ENCODE measurements at regions not wholly inside any gene's neighbourhood (a gene's known extent, or its start where the extent isn't known, plus 50 kb on each side); places are given as distances from the start of the nearest gene placed in this dataset.

- no peak overlapping the region for H2BK5ac ChIP-seq (ENCODE audit: low read depth, low read length, poor library complexity, severe bottlenecking)
- H3K79me1 ChIP-seq (replicated peaks; ENCODE audit: low read length, poor library complexity, severe bottlenecking), result no peaks in the 10 kb centered on the region
- no peak overlapping the region for H3K4me3 ChIP-seq (ENCODE audit: insufficient read depth in 1 of 2, low read depth in 1 of 2, low read length in 2 of 2)
- H3K27me3 ChIP-seq (ENCODE audit: control insufficient read depth in 1 of 2, insufficient read depth in 1 of 2, low read length in 2 of 2), result no peaks in the 10 kb centered on the region
- H2AK5ac ChIP-seq (ENCODE audit: low read length, severe bottlenecking), result no peak overlapping the region
- H3K4me1 ChIP-seq (ENCODE audit: control insufficient read depth, insufficient read depth, low read depth, low read length), result no peaks in the 10 kb centered on the region
- H3K36me3 ChIP-seq (ENCODE audit: control insufficient read depth in 1 of 2, insufficient read depth in 2 of 2, low read depth in 1 of 2, low read length in 2 of 2), result no peaks in the 10 kb centered on the region
- H3K4ac ChIP-seq (ENCODE audit: low read depth in 1 of 2, low read length in 2 of 2), result no peak overlapping the region
- no peaks in the 10 kb centered on the region for H3K9me3 ChIP-seq (ENCODE audit: control insufficient read depth, low read length)
- no peak overlapping the region for H3K18ac ChIP-seq (ENCODE audit: low read depth in 1 of 2, low read length in 2 of 2)
- no peak overlapping the region for H2BK15ac ChIP-seq (ENCODE audit: low read depth, poor library complexity, severe bottlenecking)
- H4K91ac ChIP-seq (ENCODE audit: low read length), result no peak overlapping the region
- 100% methylated on average over 1 of the region's 2 CpGs for WGBS
- no peak for DNase-seq
- H3K14ac ChIP-seq (ENCODE audit: low read length in 2 of 2), result no peak overlapping the region
- H3K4me2 ChIP-seq (ENCODE audit: low read length, poor library complexity, severe bottlenecking), result no peak overlapping the region
- H4K8ac ChIP-seq (ENCODE audit: low read length), result no peak overlapping the region
- H2BK12ac ChIP-seq (ENCODE audit: low read length in 2 of 2), result no peak overlapping the region
- H3K9ac ChIP-seq (ENCODE audit: low read length), result no peak overlapping the region
- no peak overlapping the region for H2BK120ac ChIP-seq (ENCODE audit: low read depth, low read length)
- no peak overlapping the region for H2AFZ ChIP-seq (ENCODE audit: low read depth, low read length)
- no peak overlapping the region for H3K27ac ChIP-seq (ENCODE audit: low read length, poor library complexity, severe bottlenecking)
- no peak overlapping the region for H3K23ac ChIP-seq (ENCODE audit: low read length in 2 of 2)
Measured at GRCh38 chr9:27755846-27756245, 182.6 kb upstream of the C9orf72 start.

GRCh38 chr9:27756418-27756817 is 183.1 kb upstream of the C9orf72 start:
- H2BK15ac ChIP-seq (ENCODE audit: low read depth, poor library complexity, severe bottlenecking), result no peak overlapping the region
- no peak overlapping the region for H2AFZ ChIP-seq (ENCODE audit: low read depth, low read length)
- WGBS, result 97% methylated on average over 5 of the region's 5 CpGs
- H3K4me2 ChIP-seq (ENCODE audit: low read length, poor library complexity, severe bottlenecking), result no peak overlapping the region
- H3K27me3 ChIP-seq (ENCODE audit: control insufficient read depth in 1 of 2, insufficient read depth in 1 of 2, low read length in 2 of 2), result no peaks in the 10 kb centered on the region
- no peaks in the 10 kb centered on the region for H3K36me3 ChIP-seq (ENCODE audit: control insufficient read depth in 1 of 2, insufficient read depth in 2 of 2, low read depth in 1 of 2, low read length in 2 of 2)
- no peak overlapping the region for H3K18ac ChIP-seq (ENCODE audit: low read depth in 1 of 2, low read length in 2 of 2)
- no peak overlapping the region for H2BK12ac ChIP-seq (ENCODE audit: low read length in 2 of 2)
- peak overlapping the region in 1 of 2 experiments; percentile 50 for H3K14ac ChIP-seq (ENCODE audit: low read length in 2 of 2)
- H3K4me3 ChIP-seq (ENCODE audit: insufficient read depth in 1 of 2, low read depth in 1 of 2, low read length in 2 of 2), result no peak overlapping the region
- no peaks in the 10 kb centered on the region for H3K4me1 ChIP-seq (ENCODE audit: control insufficient read depth, insufficient read depth, low read depth, low read length)
- no peak overlapping the region for H3K4ac ChIP-seq (ENCODE audit: low read depth in 1 of 2, low read length in 2 of 2)
- H2BK5ac ChIP-seq (ENCODE audit: low read depth, low read length, poor library complexity, severe bottlenecking), result no peak overlapping the region
- H4K8ac ChIP-seq (ENCODE audit: low read length), result no peak overlapping the region
- H2BK120ac ChIP-seq (ENCODE audit: low read depth, low read length), result no peak overlapping the region
- H3K27ac ChIP-seq (ENCODE audit: low read length, poor library complexity, severe bottlenecking), result no peak overlapping the region
- H3K79me1 ChIP-seq (replicated peaks; ENCODE audit: low read length, poor library complexity, severe bottlenecking), result no peaks in the 10 kb centered on the region
- H3K9me3 ChIP-seq (ENCODE audit: control insufficient read depth, low read length), result no peaks in the 10 kb centered on the region
- H3K9ac ChIP-seq (ENCODE audit: low read length), result no peak overlapping the region
- H2AK5ac ChIP-seq (ENCODE audit: low read length, severe bottlenecking), result no peak overlapping the region
- H4K91ac ChIP-seq (ENCODE audit: low read length), result no peak overlapping the region
- no peak overlapping the region for H3K23ac ChIP-seq (ENCODE audit: low read length in 2 of 2)
- DNase-seq, result no peak

GRCh38 chr9:27763831-27764230 is 190.6 kb upstream of the C9orf72 start:
- H2BK15ac ChIP-seq (ENCODE audit: low read depth, poor library complexity, severe bottlenecking), result no peak overlapping the region
- H3K23ac ChIP-seq (ENCODE audit: low read length in 2 of 2), result no peak overlapping the region
- H3K9me3 ChIP-seq (ENCODE audit: control insufficient read depth, low read length), result no peaks in the 10 kb centered on the region
- no peak overlapping the region for H3K4me3 ChIP-seq (ENCODE audit: insufficient read depth in 1 of 2, low read depth in 1 of 2, low read length in 2 of 2)
- no peak for DNase-seq
- no peak overlapping the region for H3K27ac ChIP-seq (ENCODE audit: low read length, poor library complexity, severe bottlenecking)
- no peak overlapping the region for H3K18ac ChIP-seq (ENCODE audit: low read depth in 1 of 2, low read length in 2 of 2)
- H2BK5ac ChIP-seq (ENCODE audit: low read depth, low read length, poor library complexity, severe bottlenecking), result no peak overlapping the region
- H4K91ac ChIP-seq (ENCODE audit: low read length), result no peak overlapping the region
- H3K36me3 ChIP-seq (ENCODE audit: control insufficient read depth in 1 of 2, insufficient read depth in 2 of 2, low read depth in 1 of 2, low read length in 2 of 2), result no peaks in the 10 kb centered on the region
- H3K79me1 ChIP-seq (replicated peaks; ENCODE audit: low read length, poor library complexity, severe bottlenecking), result no peaks in the 10 kb centered on the region
- WGBS, result 95% methylated on average over 7 of the region's 7 CpGs
- H4K8ac ChIP-seq (ENCODE audit: low read length), result no peak overlapping the region
- H2BK12ac ChIP-seq (ENCODE audit: low read length in 2 of 2), result no peak overlapping the region
- H3K4me2 ChIP-seq (ENCODE audit: low read length, poor library complexity, severe bottlenecking), result no peak overlapping the region
- H3K14ac ChIP-seq (ENCODE audit: low read length in 2 of 2), result no peak overlapping the region
- H2AK5ac ChIP-seq (ENCODE audit: low read length, severe bottlenecking), result no peak overlapping the region
- H2AFZ ChIP-seq (ENCODE audit: low read depth, low read length), result no peak overlapping the region
- no peak overlapping the region for H2BK120ac ChIP-seq (ENCODE audit: low read depth, low read length)
- no peak overlapping the region for H3K4ac ChIP-seq (ENCODE audit: low read depth in 1 of 2, low read length in 2 of 2)
- peaks cover 1% of the 10 kb centered on the region for H3K4me1 ChIP-seq (ENCODE audit: control insufficient read depth, insufficient read depth, low read depth, low read length)
- no peak overlapping the region for H3K9ac ChIP-seq (ENCODE audit: low read length)
- no peaks in the 10 kb centered on the region for H3K27me3 ChIP-seq (ENCODE audit: control insufficient read depth in 1 of 2, insufficient read depth in 1 of 2, low read length in 2 of 2)

GRCh38 chr9:27765266-27766072 is 192.2 kb upstream of the C9orf72 start:
- Histone ChIP-seq H3K18ac (ENCODE audit: low read depth in 1 of 2, low read length in 2 of 2) (no peak overlapping the region), H3K9me3 (ENCODE audit: control insufficient read depth, low read length) (no peaks in the 10 kb centered on the region), H3K4me2 (ENCODE audit: low read length, poor library complexity, severe bottlenecking) (no peak overlapping the region), H3K79me1 (replicated peaks; ENCODE audit: low read length, poor library complexity, severe bottlenecking) (no peaks in the 10 kb centered on the region), H4K8ac (ENCODE audit: low read length) (no peak overlapping the region), H3K4me3 (ENCODE audit: insufficient read depth in 1 of 2, low read depth in 1 of 2, low read length in 2 of 2) (no peak overlapping the region), H2BK5ac (ENCODE audit: low read depth, low read length, poor library complexity, severe bottlenecking) (no peak overlapping the region), H3K4me1 (ENCODE audit: control insufficient read depth, insufficient read depth, low read depth, low read length) (peaks cover 1% of the 10 kb centered on the region), H3K27me3 (ENCODE audit: control insufficient read depth in 1 of 2, insufficient read depth in 1 of 2, low read length in 2 of 2) (no peaks in the 10 kb centered on the region), H3K9ac (ENCODE audit: low read length) (no peak overlapping the region), H3K36me3 (ENCODE audit: control insufficient read depth in 1 of 2, insufficient read depth in 2 of 2, low read depth in 1 of 2, low read length in 2 of 2) (no peaks in the 10 kb centered on the region), H4K91ac (ENCODE audit: low read length) (no peak overlapping the region), H3K14ac (ENCODE audit: low read length in 2 of 2) (no peak overlapping the region), H3K4ac (ENCODE audit: low read depth in 1 of 2, low read length in 2 of 2) (no peak overlapping the region), H2BK15ac (ENCODE audit: low read depth, poor library complexity, severe bottlenecking) (no peak overlapping the region), H2BK120ac (ENCODE audit: low read depth, low read length) (no peak overlapping the region), H2AK5ac (ENCODE audit: low read length, severe bottlenecking) (no peak overlapping the region), H3K23ac (ENCODE audit: low read length in 2 of 2) (no peak overlapping the region), H2AFZ (ENCODE audit: low read depth, low read length) (no peak overlapping the region), H2BK12ac (ENCODE audit: low read length in 2 of 2) (no peak overlapping the region), H3K27ac (ENCODE audit: low read length, poor library complexity, severe bottlenecking) (peak overlapping the region; percentile 87)
- no CpG with 5 or more reads among the region's 1 CpG for WGBS
- DNase-seq, result no peak
